NCI-H2227 (cell line): ENCODE measurements at regions not wholly inside any gene's neighbourhood (a gene's known extent, or its start where the extent isn't known, plus 50 kb on each side); places are given as distances from the start of the nearest gene placed in this dataset.
"Not testable (repeated sequence)": the region's sequence is repeated elsewhere in the genome, so short reads cannot be mapped to it uniquely, and the experiment has no call there.

Experiments used
- DNase-seq: peaks from one replicate; lab custom pipeline; 2025; ENCODE audit not compliant: unreplicated experiment; lab: John Stamatoyannopoulos, UW

DNA sequence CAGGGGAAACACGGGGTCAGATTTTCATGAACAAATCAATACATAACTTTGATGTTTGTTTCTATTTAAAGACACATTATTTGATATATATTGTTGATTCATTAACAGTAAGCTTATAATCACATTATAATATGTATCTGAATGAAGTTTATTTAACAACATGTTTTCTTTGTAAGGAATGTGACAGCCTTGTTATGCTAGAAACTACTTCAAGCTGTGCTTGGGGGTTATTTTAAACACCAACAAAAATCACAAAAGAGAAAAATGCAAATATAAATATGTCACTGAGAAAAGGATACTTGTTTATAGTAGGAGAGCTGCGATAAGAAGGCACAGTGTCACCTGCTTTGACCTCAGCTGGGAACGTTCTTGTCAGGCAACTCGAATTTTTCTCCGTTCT lies 354.6 kb upstream of the AGA start:
- DNase-seq: no peak

DNA sequence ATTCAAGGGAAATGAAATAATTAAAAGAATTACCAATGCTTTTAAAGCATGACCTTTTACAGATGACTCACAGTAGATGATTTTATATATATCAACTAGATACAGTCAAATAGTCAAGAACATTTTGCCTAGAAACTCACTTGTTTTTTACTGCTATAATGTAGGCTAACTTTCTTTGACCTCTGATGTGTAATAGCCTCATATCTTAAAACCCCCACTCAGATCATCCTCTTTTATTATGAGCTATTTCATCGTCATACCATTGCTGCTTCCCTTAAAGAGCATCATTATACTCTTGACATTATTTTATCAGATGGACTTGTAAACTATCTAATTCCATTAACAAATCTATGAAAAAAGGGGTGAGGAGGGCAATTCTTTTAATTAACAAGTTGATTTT lies 355.9 kb upstream of the AGA start:
- no peak for DNase-seq

DNA sequence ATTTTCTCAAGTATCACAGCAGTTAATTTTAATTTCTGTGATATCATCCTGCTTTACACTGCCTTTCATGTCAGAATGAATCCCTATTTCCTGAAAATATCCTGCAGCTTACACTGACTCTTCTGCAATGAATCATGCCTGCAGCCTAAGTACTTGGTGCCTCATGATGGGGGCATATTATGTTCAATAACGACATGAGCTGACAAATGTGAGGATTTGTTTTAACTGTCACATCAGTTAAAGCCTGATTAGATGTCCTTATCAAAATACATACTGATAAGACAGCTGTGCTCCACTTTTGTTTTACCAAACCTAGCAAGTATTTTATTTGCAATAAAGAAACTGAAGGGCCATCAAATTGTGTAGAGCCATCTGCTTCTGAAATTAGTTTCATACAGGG lies 359.9 kb upstream of the AGA start:
- no peak for DNase-seq

DNA sequence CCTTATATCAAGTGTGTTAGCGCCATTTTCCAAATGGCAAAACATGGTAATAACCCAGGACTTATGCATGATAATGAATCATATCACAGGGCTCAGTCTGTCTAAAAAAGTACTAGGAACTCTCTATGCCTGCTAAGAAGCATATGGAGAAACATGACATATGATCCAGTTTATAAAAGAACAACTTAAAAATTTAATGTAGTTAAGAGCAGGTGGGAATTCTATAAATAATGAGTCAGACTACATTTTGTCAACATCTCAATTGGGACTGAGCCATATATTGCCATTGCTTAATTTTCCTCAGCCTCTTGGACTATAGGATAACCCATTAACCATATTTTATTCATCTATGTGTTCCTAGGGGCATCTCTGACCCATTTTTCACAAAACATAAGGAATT lies 360.4 kb upstream of the AGA start:
- no peak for DNase-seq

DNA sequence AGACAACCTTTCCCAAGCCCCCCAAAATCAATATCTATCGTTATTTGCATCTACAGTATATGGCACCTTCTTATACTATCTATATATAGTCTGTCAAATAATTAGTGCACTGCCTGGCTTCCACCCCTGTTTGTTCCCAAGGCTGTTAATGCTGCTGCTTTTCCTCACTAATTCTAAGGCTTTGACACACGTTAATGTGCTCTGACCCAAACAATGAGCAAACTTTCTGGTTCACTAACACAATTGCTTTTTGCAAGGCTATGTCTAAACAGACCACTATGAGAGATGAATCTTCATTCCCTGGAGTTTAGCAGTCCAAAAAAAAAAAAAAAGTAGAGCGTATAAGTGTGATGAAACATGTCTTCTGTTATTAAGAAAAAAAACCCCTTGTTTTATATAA lies 360.9 kb upstream of the AGA start:
- no peak for DNase-seq

DNA sequence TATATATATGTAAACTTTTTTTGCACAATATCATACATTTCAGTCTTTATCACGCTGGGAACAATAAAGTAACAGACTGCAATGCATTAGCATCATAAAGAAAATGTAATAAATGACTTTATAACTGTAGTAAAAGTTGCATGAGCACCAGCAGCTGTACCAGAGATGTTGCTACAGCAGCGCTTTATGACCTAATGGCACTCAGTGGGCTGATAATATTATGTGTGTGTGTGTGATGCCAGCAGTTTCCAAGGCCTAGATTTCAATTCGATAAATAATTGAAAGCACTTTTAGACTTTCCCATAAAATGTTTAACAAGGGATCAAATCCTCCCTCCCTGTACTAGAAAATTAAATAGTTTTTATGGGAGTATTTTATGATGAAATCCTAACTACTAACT lies 367.6 kb upstream of the AGA start:
- DNase-seq: no peak

DNA sequence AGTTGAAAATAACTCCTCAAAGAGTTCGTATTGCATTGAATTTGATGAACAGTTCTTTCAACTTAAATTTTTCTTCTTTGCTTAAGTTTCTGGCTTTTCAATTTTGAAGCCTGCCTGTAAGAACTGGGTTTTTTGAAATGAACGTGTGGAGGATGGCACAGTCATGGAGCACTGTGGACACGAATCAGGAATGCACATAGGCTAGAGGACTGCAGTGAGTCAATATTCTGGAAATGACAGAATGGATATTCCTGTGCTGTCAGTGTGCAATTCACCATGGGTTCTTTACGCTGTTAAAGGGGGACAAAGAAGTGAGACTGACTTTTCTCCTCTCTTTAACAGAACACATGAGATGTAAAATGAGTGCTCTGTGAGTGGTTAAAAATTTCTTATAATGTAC lies 368.0 kb upstream of the AGA start:
- no peak for DNase-seq

DNA sequence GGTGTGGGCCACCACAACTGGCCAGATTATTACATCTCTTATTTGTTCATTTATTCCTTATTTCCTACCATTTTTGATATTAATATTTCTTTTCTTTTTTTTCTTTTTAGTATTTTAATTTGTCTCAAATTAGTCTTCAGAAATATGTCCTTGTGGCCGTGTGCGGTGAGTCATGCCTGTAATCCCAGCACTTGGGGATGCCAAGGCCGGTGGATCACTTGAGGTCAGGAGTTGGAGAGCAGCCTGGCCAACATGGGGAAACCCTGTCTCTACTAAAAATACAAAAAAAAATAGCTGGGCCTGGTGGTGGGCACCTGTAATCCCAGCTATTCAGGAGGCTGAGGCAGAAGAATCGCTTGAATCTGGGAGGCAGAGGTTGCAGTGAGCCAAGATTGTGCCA lies 376.2 kb upstream of the AGA start:
- DNase-seq: not testable (repeated sequence)

DNA sequence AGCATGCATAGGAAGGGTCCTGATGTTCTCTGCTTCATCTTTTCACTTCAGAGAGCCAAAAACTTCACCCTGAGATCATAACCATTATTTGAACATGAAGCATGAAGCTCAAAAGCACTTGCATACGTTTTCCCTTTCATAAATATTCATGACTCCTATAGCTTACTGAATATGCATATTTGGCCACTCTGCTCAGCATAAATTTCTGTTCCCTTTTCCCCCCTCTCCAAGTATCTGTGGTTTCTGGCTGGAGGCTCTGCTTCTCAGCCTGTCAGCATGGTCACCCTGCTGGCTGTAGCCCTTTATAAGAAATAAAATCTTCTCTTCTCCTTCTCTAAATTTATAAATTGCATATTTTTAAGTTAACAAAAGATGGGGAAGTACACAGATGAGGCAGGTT lies 384.7 kb upstream of the AGA start:
- no peak for DNase-seq

DNA sequence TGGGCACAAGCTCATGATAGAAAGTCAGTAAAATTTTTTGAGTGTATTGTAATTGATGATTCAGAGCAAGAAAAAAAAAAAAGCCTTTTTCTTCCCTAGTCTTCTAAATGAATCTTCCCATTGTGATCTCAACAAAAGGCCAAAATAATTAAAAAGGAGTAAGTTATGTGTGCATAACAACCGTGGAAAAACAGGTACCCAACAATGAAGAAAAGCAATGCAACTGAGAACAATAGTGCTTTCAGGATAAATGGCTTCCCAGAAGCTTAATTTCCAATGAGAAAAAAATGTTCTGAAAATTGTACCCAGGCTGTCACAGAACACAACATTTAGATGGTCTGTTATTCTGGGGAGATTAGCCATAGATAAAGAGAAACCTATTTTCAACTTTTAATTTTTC lies 399.0 kb upstream of the AGA start:
- DNase-seq: no peak

DNA sequence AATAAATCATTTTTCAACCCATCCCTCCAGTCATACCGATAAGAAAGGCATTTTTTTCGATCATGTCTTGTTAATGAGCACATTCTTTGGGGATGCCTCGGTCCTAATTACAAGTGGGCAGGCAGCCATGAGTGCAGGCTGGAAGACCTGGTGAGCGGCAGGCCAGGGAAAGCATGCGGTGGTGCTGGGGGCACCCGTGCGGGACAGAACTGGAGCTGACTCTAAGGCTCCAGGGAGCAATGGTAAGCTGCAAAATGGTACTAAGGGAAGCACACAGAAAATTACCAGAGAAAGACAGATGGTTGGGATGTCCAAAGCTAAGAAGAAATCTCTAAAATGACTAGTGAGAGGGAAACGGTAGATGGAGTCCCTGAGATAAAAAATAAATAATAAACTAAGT lies 411.0 kb upstream of the AGA start:
- no peak for DNase-seq

DNA sequence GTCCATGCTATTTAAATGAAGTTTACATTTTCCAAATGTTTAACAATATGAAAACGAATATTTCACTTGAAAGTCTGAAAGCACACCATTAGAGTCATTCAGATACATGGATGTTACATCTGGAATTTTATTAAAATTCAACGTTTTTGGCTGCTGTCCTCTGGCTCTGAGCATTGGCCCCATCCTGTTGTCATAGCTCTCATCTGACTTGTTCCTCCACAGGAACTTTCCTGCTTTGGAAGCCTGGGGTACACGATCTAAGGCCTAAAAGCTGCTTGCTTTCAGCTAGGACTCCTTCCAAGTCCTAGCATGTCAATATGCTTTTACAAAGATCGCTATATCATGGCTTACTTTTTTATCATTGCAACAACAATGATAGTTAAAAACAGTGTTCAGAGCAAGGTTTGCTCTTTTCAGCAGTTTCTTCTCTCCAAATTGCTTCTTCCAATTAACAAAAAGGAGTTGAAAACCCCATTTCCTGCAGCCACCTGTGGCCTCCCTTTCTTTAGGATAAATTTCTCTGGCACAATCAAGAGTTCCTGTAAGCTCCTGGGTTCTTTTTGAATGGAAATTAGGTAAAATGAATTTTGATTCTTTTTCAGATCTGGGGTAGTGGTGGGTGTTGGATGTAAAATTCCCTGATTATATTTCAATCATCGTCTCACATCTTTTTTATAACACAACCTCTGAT lies 413.4 kb upstream of the AGA start:
- no peak for DNase-seq

DNA sequence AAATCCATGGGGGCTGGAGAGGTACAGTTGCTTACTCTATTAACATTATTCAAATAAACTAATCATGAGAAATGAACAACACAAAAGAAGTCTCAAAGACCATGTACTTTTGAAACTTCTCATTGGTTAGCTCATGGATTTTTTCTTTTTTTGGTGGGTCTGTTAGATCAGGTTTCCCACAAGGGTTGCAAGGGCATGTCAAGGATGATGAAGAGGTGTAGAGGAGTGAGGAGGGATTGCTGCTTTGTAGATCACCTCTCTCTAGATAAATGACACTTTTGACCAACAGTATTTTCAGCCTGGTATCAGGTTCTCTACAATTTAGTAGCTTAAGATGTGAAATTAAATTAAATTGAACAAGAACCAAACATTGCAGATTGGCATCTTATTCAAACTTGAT lies 417.9 kb upstream of the AGA start:
- DNase-seq: no peak

DNA sequence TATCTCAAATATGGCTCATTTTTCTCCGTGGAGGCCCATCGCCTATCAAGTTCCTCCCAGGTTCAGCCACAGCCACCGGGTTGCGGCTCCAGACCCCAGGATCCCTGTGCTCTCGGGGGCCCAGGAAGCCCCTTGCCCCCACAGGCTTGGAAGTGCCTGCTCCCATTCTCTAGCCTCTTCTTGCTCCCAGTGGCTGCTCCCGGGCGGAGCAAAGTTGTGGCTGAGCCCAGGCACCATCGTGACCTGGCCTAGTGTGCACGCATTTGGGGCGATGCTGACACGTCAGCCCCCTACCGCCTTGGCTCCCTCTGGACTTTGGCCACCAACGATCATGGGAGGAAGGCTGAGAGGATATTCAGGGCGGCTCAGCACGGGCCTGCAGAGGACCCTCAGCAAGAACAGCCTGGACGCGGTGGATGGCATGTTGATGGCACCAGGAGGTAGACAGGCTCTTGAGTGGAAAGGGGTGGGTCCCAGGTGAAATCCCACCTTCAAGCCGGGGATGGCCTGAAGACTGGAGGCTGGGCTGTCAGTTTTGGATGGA lies 419.4 kb upstream of the AGA start:
- DNase-seq: no peak

DNA sequence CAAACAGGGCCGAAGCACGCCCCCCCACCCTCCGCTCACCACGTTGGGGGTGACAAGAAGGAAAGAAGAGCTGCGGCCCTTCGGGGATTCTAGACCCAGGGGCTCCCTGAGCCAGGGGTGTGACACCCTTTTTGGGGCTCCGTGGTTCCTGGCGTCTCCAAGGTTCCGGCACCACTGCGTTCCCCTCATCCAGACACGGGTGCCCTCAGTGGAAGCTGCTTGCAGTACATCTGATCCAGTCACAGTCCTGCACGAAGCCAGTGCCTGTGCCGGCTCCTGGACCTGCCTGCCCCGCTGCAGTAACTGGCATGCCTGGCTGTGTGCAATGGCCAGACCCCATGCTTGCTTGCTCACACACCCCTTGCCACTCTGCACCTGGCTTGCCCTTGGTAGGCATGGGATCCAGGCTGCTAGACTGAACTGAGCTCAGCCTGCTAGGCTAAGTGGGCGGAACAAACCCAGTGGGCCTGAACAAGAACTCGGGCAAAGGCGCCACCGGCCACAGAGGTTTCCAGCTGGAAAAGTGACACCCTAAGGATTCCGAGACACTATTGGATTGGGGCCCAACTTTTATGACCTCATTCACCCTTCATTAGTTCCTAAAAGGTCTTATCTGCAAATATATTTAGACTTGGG lies 420.4 kb upstream of the AGA start:
- DNase-seq: no peak

DNA sequence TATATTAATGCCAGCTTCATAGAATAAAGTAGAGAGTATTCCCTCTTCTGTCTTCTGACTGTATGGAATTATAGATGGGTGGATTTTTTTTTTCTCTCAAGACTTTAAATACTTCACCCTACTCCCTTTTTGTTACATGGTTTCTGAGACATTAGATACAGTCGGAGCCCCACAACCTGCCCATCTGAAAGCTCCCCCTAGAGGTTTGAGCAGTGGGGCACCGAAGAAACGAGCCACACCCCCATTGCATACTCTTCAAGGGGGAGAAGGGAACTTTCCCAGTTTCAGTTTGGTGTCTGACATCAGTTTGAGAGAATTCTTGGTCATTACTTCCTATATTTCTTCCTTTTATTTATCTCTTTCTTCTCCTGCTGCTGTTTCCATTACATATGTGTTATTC lies 437.6 kb upstream of the AGA start:
- DNase-seq: no peak

DNA sequence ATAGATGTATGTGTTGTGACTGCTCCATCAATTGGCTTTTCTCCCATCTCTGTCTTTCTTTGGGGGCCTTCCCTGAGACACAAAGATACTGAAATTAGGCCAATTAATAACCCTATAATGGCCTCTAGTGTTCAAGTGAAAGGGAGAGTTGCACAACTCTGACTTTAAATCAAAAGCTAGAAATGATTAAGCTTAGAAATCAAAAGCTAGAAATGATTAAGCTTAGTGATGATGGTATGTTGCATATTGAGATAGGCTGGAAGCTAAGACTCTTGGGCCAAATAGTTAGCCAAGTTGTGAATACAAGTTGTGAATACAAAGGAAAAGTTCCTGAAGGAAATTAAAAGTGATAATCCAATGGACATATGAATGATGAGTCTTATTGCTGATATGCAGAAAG lies 452.9 kb upstream of the AGA start:
- no peak for DNase-seq

DNA sequence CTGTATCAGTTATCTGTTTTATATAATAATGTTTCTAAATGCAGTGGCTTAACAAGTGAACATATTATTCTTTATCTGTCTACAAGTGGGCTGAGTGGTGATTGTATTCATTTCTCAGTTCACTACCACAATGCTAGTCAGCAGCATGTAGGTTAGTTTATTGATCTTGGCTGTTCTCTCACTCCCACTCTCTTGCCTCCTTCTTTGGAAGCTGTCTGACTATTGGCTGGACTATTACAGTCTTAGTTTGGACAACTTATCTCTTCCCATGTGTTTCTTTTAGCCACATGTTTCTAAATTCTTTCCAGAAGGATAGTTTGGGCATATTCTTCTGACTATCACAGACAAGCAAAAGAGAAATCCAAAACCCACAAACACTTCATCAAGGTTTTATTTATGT lies 459.5 kb upstream of the AGA start:
- DNase-seq: no peak

DNA sequence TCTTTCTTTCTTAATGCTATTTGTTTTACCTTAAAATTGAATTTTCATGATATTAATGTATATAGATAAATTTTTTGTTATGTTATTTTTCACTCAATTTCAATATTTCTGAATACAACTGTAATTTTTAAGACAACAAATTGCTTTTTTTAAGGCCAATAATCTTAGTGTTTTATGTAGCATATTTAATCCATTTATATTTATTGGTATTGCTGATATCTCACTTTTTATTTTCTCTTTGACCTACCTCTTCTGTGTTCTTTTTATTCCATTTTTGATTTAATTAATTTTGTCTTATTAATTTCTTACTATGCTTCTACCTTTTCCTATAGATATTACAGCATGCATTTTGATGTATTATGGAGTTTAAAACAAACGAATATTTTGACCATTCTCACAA lies 460.1 kb upstream of the AGA start:
- DNase-seq: no peak

DNA sequence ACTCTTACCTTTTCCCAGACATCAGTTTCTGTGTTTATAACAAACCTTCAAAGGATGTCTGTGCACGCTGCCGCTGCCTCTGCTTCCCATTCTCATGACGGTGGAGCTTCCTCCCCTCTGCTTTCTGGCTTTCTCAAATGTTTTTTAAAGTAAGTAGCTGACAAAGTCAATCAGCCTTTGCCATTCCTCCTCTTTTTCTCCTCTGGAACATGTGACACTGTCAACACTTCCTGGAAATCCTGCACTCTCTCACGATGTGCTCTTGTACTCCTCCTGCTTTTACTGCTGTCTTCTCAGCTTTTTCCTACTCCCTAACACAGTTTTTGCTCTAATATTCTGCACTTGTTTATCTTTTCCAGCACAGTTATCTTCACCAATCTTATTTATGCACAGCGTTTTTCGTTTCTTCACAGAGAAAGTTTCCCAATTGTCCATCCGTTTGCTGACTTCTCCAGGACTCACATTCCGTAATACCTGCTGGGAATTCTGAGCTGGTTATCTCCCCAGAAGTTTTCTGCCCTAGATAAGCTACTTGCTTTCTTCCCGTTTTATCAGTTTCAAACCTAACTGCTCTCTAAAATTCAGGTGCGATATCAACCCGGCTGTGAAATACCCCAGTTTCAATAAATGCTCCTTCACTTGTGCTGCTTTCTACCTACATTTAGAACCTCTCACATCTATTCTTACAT lies 465.6 kb upstream of the AGA start:
- DNase-seq: no peak

DNA sequence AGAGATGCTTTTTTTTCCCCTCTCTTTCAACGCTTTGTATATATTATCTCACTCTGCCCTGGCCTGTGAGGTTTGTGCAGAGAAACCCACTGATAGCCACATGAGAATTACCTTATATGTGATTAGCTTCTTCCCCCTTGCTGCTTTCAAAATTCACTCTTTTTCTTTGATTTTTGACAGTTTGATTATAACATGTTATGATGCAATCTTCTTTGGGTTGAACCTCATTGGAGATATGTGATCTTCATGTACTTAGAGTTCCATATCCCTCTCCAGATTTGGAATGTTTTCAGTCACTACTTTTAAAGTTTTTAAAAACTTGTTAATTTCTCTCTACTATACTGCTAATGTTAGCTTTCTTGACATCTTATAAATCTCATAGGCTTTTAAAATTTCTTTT lies 479.5 kb upstream of the AGA start:
- no peak for DNase-seq

DNA sequence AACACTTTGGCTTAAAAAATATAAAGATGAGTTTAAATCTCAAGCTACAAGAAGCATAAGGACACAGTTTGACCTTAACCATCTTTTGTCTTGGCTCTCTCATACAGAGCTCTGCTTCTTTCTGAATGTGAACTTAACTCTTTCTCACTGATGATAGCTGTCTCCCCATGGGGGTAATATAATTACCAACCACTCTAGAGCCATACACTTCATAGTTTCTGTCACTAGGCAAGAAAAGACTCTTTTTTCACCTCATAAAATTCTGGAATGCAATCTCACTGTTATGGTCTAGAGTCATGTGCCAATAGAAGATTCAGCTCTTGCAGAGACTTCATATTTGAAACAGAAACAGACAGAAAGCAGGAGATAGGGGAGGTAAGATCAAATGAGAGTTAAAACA lies 481.7 kb upstream of the AGA start:
- no peak for DNase-seq
